ENCODE measurements at regions not wholly inside any gene's neighbourhood (a gene's known extent, or its start where the extent isn't known, plus 50 kb on each side); places are given as distances from the start of the nearest gene placed in this dataset.

- CTCF ChIA-PET (ENCODE audit: partially characterized antibody): no interaction called here
- no peaks in the 10 kb centered on the region for H3K36me3 Mint-ChIP-seq
- Histone ChIP-seq H3K4me1 (ENCODE audit: insufficient read depth, low read length) (peaks cover 13% of the 10 kb centered on the region), H3K4me3 (ENCODE audit: low read length in 2 of 2) (no peak overlapping the region), H3K27ac (ENCODE audit: low read depth, low read length) (no peak overlapping the region), H3K27me3 (ENCODE audit: insufficient read depth, low read length) (no peaks in the 10 kb centered on the region), H3K36me3 (ENCODE audit: insufficient read depth, low read length) (no peaks in the 10 kb centered on the region), H3K9me3 (ENCODE audit: control insufficient read depth in 1 of 2, low read length in 2 of 2) (no peaks in the 10 kb centered on the region)
- no peak overlapping the region for H3K4me3 Mint-ChIP-seq
- H3K27ac Mint-ChIP-seq: no peak overlapping the region
- H3K4me1 Mint-ChIP-seq: peaks cover 10 to 28% (median 13%) of the 10 kb centered on the region in 4 donors
- H3K9me3 Mint-ChIP-seq: no peaks in the 10 kb centered on the region
- H3K27me3 Mint-ChIP-seq: peaks cover 0 to 5% of the 10 kb centered on the region in 2 donors
- no peak for DNase-seq
- intact Hi-C loops (cut with micrococcal nuclease): no loop called here
- POLR2A ChIA-PET (ENCODE audit: partially characterized antibody): no interaction called here
These were observed 316.0 kb downstream of the ENC1 start for GRCh38 chr5:74324556-74324955.

- Mint-ChIP-seq H3K27ac (no peak overlapping the region), H3K4me3 (no peak overlapping the region), H3K9me3 (no peaks in the 10 kb centered on the region), H3K4me1 (peaks cover 10 to 25% (median 13%) of the 10 kb centered on the region in 4 donors), H3K27me3 (peaks cover 2 to 5% of the 10 kb centered on the region in 2 donors), H3K36me3 (no peaks in the 10 kb centered on the region)
- no peak for DNase-seq
- Histone ChIP-seq H3K4me1 (ENCODE audit: insufficient read depth, low read length) (peaks cover 13% of the 10 kb centered on the region), H3K36me3 (ENCODE audit: insufficient read depth, low read length) (no peaks in the 10 kb centered on the region), H3K9me3 (ENCODE audit: control insufficient read depth in 1 of 2, low read length in 2 of 2) (no peaks in the 10 kb centered on the region), H3K27me3 (ENCODE audit: insufficient read depth, low read length) (no peaks in the 10 kb centered on the region), H3K27ac (ENCODE audit: low read depth, low read length) (no peak overlapping the region), H3K4me3 (ENCODE audit: low read length in 2 of 2) (no peak overlapping the region)
- intact Hi-C loops (cut with micrococcal nuclease): no loop called here
- ChIA-PET CTCF (ENCODE audit: partially characterized antibody) (no interaction called here), POLR2A (ENCODE audit: partially characterized antibody) (no interaction called here)
These were observed 317.6 kb downstream of the ENC1 start for GRCh38 chr5:74322944-74323343.

GRCh38 chr5:74322191-74322590 lies 318.3 kb downstream of the ENC1 start:
- Histone ChIP-seq H3K4me3 (ENCODE audit: low read length in 2 of 2) (no peak overlapping the region), H3K36me3 (ENCODE audit: insufficient read depth, low read length) (no peaks in the 10 kb centered on the region), H3K9me3 (ENCODE audit: control insufficient read depth in 1 of 2, low read length in 2 of 2) (no peaks in the 10 kb centered on the region), H3K4me1 (ENCODE audit: insufficient read depth, low read length) (peaks cover 9% of the 10 kb centered on the region), H3K27ac (ENCODE audit: low read depth, low read length) (no peak overlapping the region), H3K27me3 (ENCODE audit: insufficient read depth, low read length) (no peaks in the 10 kb centered on the region)
- Mint-ChIP-seq H3K27ac (no peak overlapping the region), H3K9me3 (no peaks in the 10 kb centered on the region), H3K4me1 (peaks cover 7 to 17% (median 10%) of the 10 kb centered on the region in 4 donors), H3K4me3 (no peak overlapping the region), H3K27me3 (peaks cover 2 to 5% of the 10 kb centered on the region in 2 donors), H3K36me3 (no peaks in the 10 kb centered on the region)
- DNase-seq: no peak
- POLR2A ChIA-PET (ENCODE audit: partially characterized antibody): no interaction called here
- intact Hi-C loops (cut with micrococcal nuclease): no loop called here
- CTCF ChIA-PET (ENCODE audit: partially characterized antibody): no interaction called here

GRCh38 chr5:74321326-74321725 lies 319.2 kb downstream of the ENC1 start:
- Histone ChIP-seq H3K27me3 (ENCODE audit: insufficient read depth, low read length) (no peaks in the 10 kb centered on the region), H3K27ac (ENCODE audit: low read depth, low read length) (no peak overlapping the region), H3K36me3 (ENCODE audit: insufficient read depth, low read length) (no peaks in the 10 kb centered on the region), H3K9me3 (ENCODE audit: control insufficient read depth in 1 of 2, low read length in 2 of 2) (no peaks in the 10 kb centered on the region), H3K4me1 (ENCODE audit: insufficient read depth, low read length) (no peaks in the 10 kb centered on the region), H3K4me3 (ENCODE audit: low read length in 2 of 2) (no peak overlapping the region)
- Mint-ChIP-seq H3K4me3 (no peak overlapping the region), H3K27ac (no peak overlapping the region), H3K4me1 (peaks cover 0 to 9% (median 2%) of the 10 kb centered on the region in 4 donors), H3K27me3 (peaks cover 2 to 5% of the 10 kb centered on the region in 2 donors), H3K36me3 (no peaks in the 10 kb centered on the region), H3K9me3 (no peaks in the 10 kb centered on the region)
- CTCF ChIA-PET (ENCODE audit: partially characterized antibody): no interaction called here
- no peak for DNase-seq
- POLR2A ChIA-PET (ENCODE audit: partially characterized antibody): no interaction called here
- intact Hi-C loops (cut with micrococcal nuclease): no loop called here

GRCh38 chr5:74320526-74320925 lies 320.0 kb downstream of the ENC1 start:
- H3K4me3 Mint-ChIP-seq: no peak overlapping the region
- intact Hi-C loops (cut with micrococcal nuclease): no loop called here
- Histone ChIP-seq H3K4me1 (ENCODE audit: insufficient read depth, low read length) (no peaks in the 10 kb centered on the region), H3K27ac (ENCODE audit: low read depth, low read length) (no peak overlapping the region), H3K9me3 (ENCODE audit: control insufficient read depth in 1 of 2, low read length in 2 of 2) (no peaks in the 10 kb centered on the region), H3K4me3 (ENCODE audit: low read length in 2 of 2) (no peak overlapping the region), H3K27me3 (ENCODE audit: insufficient read depth, low read length) (no peaks in the 10 kb centered on the region), H3K36me3 (ENCODE audit: insufficient read depth, low read length) (no peaks in the 10 kb centered on the region)
- peaks cover 2 to 5% of the 10 kb centered on the region in 2 donors for H3K27me3 Mint-ChIP-seq
- DNase-seq: no peak
- POLR2A ChIA-PET (ENCODE audit: partially characterized antibody): no interaction called here
- no peak overlapping the region for H3K27ac Mint-ChIP-seq
- no peaks in the 10 kb centered on the region for H3K36me3 Mint-ChIP-seq
- H3K9me3 Mint-ChIP-seq: no peaks in the 10 kb centered on the region
- CTCF ChIA-PET (ENCODE audit: partially characterized antibody): no interaction called here
- H3K4me1 Mint-ChIP-seq: peaks cover 0 to under 1% (median 0%) of the 10 kb centered on the region in 4 donors

- Mint-ChIP-seq H3K27ac (no peak overlapping the region), H3K9me3 (no peaks in the 10 kb centered on the region), H3K36me3 (no peaks in the 10 kb centered on the region), H3K27me3 (peaks cover 4 to 7% of the 10 kb centered on the region in 2 donors), H3K4me3 (no peak overlapping the region), H3K4me1 (no peaks in the 10 kb centered on the region)
- no peaks in the 10 kb centered on the region for H3K36me3 ChIP-seq (ENCODE audit: insufficient read depth, low read length)
- intact Hi-C loops (cut with micrococcal nuclease): no loop called here
- H3K4me1 ChIP-seq (ENCODE audit: insufficient read depth, low read length): no peaks in the 10 kb centered on the region
- no peak overlapping the region for H3K4me3 ChIP-seq (ENCODE audit: low read length in 2 of 2)
- POLR2A ChIA-PET (ENCODE audit: partially characterized antibody): no interaction called here
- H3K27ac ChIP-seq (ENCODE audit: low read depth, low read length): no peak overlapping the region
- no peaks in the 10 kb centered on the region for H3K9me3 ChIP-seq (ENCODE audit: control insufficient read depth in 1 of 2, low read length in 2 of 2)
- CTCF ChIA-PET (ENCODE audit: partially characterized antibody): no interaction called here
- H3K27me3 ChIP-seq (ENCODE audit: insufficient read depth, low read length): no peaks in the 10 kb centered on the region
- no peak for DNase-seq
These were observed 321.5 kb downstream of the ENC1 start for GRCh38 chr5:74319076-74319475.

- Mint-ChIP-seq H3K9me3 (no peaks in the 10 kb centered on the region), H3K4me3 (no peak overlapping the region), H3K27ac (no peak overlapping the region), H3K4me1 (no peaks in the 10 kb centered on the region), H3K27me3 (peaks cover 10 to 11% of the 10 kb centered on the region in 2 donors), H3K36me3 (no peaks in the 10 kb centered on the region)
- Histone ChIP-seq H3K36me3 (ENCODE audit: insufficient read depth, low read length) (no peaks in the 10 kb centered on the region), H3K4me1 (ENCODE audit: insufficient read depth, low read length) (no peaks in the 10 kb centered on the region), H3K4me3 (ENCODE audit: low read length in 2 of 2) (no peak overlapping the region), H3K27me3 (ENCODE audit: insufficient read depth, low read length) (no peaks in the 10 kb centered on the region), H3K9me3 (ENCODE audit: control insufficient read depth in 1 of 2, low read length in 2 of 2) (no peaks in the 10 kb centered on the region), H3K27ac (ENCODE audit: low read depth, low read length) (no peak overlapping the region)
- ChIA-PET CTCF (ENCODE audit: partially characterized antibody) (no interaction called here), POLR2A (ENCODE audit: partially characterized antibody) (no interaction called here)
- DNase-seq: no peak
- intact Hi-C loops (cut with micrococcal nuclease): no loop called here
These were observed 324.4 kb downstream of the ENC1 start for GRCh38 chr5:74316064-74316603.

GRCh38 chr5:74314906-74315305 lies 325.6 kb downstream of the ENC1 start:
- intact Hi-C loops (cut with micrococcal nuclease): no loop called here
- POLR2A ChIA-PET (ENCODE audit: partially characterized antibody): no interaction called here

More at GRCh38 chr5:74314906-74315305, 325.6 kb downstream of the ENC1 start:
- H3K4me3 Mint-ChIP-seq: no peak overlapping the region
- no peaks in the 10 kb centered on the region for H3K9me3 ChIP-seq (ENCODE audit: control insufficient read depth in 1 of 2, low read length in 2 of 2)
- H3K36me3 ChIP-seq (ENCODE audit: insufficient read depth, low read length): no peaks in the 10 kb centered on the region
- CTCF ChIA-PET (ENCODE audit: partially characterized antibody): no interaction called here
- no peak overlapping the region for H3K27ac Mint-ChIP-seq
- H3K27me3 ChIP-seq (ENCODE audit: insufficient read depth, low read length): no peaks in the 10 kb centered on the region
- H3K27me3 Mint-ChIP-seq: peaks cover 8 to 10% of the 10 kb centered on the region in 2 donors
- H3K9me3 Mint-ChIP-seq: no peaks in the 10 kb centered on the region
- DNase-seq: no peak
- H3K36me3 Mint-ChIP-seq: no peaks in the 10 kb centered on the region
- no peak overlapping the region for H3K4me3 ChIP-seq (ENCODE audit: low read length in 2 of 2)
- no peaks in the 10 kb centered on the region for H3K4me1 ChIP-seq (ENCODE audit: insufficient read depth, low read length)
- H3K4me1 Mint-ChIP-seq: no peaks in the 10 kb centered on the region
- no peak overlapping the region for H3K27ac ChIP-seq (ENCODE audit: low read depth, low read length)

Measured in CD4-positive, alpha-beta memory T cell (primary cell).